Endothelial cell of umbilical vein (primary cell): ENCODE measurements at regions not wholly inside any gene's neighbourhood (a gene's known extent, or its start where the extent isn't known, plus 50 kb on each side); places are given as distances from the start of the nearest gene placed in this dataset.

Experiments
- BruUV-seq: library from RNA; stranded (reverse); fragments of 400-500 nt; replicated peaks from 2 replicates; lab custom pipeline; 2021; lab: Mats Ljungman, UMichigan
- CTCF ChIA-PET: fragments of 300-600, 350-600 bp; sonication (Branson Sonifier 250); formaldehyde crosslinking; loops from one replicate; lab custom pipeline; 2021; ENCODE audit warnings: antibody characterized with exemption, inconsistent platforms; lab: Charles Lee
- POLR2A ChIA-PET: fragments of 300-600, 350-600 bp; sonication (Branson Sonifier 250); formaldehyde crosslinking; loops from one replicate; lab custom pipeline; 2021; ENCODE audit warnings: antibody characterized with exemption, inconsistent platforms; lab: Charles Lee
- DNase-seq: peaks from one replicate; pipeline ENCODE4 v3.0.0-alpha.2; 2011; ENCODE audit warnings: low read depth, low spot score
- FAIRE-seq: peaks from 2 replicates; lab custom pipeline; 2011; peaks lifted over from hg19 to GRCh38; lab: Jason Lieb, UNC
- H2AFZ ChIP-seq: 2 replicates; pipeline ENCODE4 v1.6.0; 2012; ENCODE audit warnings: low read depth, low read length, control low read depth, inconsistent platforms
- H3K27ac ChIP-seq: 2 replicates; pipeline ENCODE4 v1.5.1; 2011; ENCODE audit warnings: low read depth, mild to moderate bottlenecking, control low read depth, low read length, moderate library complexity; ENCODE audit not compliant: insufficient read depth
- H3K27me3 ChIP-seq, 2 experiments: 2 replicates each; pipeline versions ENCODE4 v1.6.0 to v1.6.1; 2011; ENCODE audit warnings: low read length in 2 of 2, mixed read lengths in 1 of 2; ENCODE audit not compliant: control insufficient read depth in 2 of 2, insufficient read depth in 2 of 2
- H3K36me3 ChIP-seq, 2 experiments: 2 replicates in 1 of 2; 3 replicates in 1 of 2; pipeline ENCODE4 v1.5.1; 2011; ENCODE audit warnings: low read length in 2 of 2, mild to moderate bottlenecking in 1 of 2, moderate library complexity in 1 of 2; ENCODE audit not compliant: control insufficient read depth in 2 of 2, insufficient read depth in 2 of 2; ENCODE audit errors: extremely low read depth in 1 of 2
- H3K4me1 ChIP-seq: 3 replicates; pipeline ENCODE4 v1.5.1; 2011; ENCODE audit warnings: mild to moderate bottlenecking, low read length; ENCODE audit not compliant: control insufficient read depth, insufficient read depth; ENCODE audit errors: extremely low read depth
- H3K4me2 ChIP-seq: 2 replicates; pipeline ENCODE4 v1.6.1; 2011; ENCODE audit warnings: low read length, control low read depth, mixed read lengths; ENCODE audit not compliant: insufficient read depth
- H3K4me3 ChIP-seq, 3 experiments: fragments of 200-600 bp in 1 of 3; sonication (generic), shearing (Covaris generic) in 1 of 3; replicated peaks in 1 of 3; 2 replicates each; pipeline ENCODE4 v1.5.1; 2011 to 2016; ENCODE audit warnings: control low read depth in 3 of 3, low read length in 3 of 3, mild to moderate bottlenecking in 2 of 3, inconsistent platforms in 1 of 3, low read depth in 1 of 3, moderate library complexity in 1 of 3; ENCODE audit not compliant: insufficient read depth in 1 of 3
- H3K79me2 ChIP-seq: 2 replicates; pipeline ENCODE4 v1.6.0; 2012; ENCODE audit warnings: low read length, inconsistent platforms; ENCODE audit not compliant: control insufficient read depth, insufficient read depth
- H3K9ac ChIP-seq: replicated peaks from 2 replicates; pipeline ENCODE3; 2011; ENCODE audit warnings: low read length, control low read depth; ENCODE audit not compliant: insufficient read depth; ENCODE audit errors: extremely low read depth
- H3K9me1 ChIP-seq: replicated peaks from 3 replicates; pipeline ENCODE4 v1.6.0; 2011; ENCODE audit warnings: mild to moderate bottlenecking, low read length; ENCODE audit not compliant: control insufficient read depth, insufficient read depth; ENCODE audit errors: extremely low read depth
- H3K9me3 ChIP-seq: replicated peaks from 2 replicates; pipeline ENCODE4 v1.5.1; 2012; ENCODE audit warnings: low read length, inconsistent platforms; ENCODE audit not compliant: control insufficient read depth, insufficient read depth
- H4K20me1 ChIP-seq: replicated peaks from 2 replicates; pipeline ENCODE3; 2011; ENCODE audit warnings: mild to moderate bottlenecking, low read length; ENCODE audit not compliant: control insufficient read depth, insufficient read depth; ENCODE audit errors: extremely low read depth
- EZH2 ChIP-seq: IDR thresholded peaks from 2 replicates; pipeline ENCODE4 v1.6.1; 2012; ENCODE audit warnings: borderline replicate concordance, low read depth, mild to moderate bottlenecking, moderate library complexity, low read length, inconsistent platforms; ENCODE audit not compliant: severe bottlenecking
- FOS ChIP-seq: IDR thresholded peaks from 2 replicates; pipeline ENCODE4 v1.6.1; 2011; ENCODE audit warnings: mild to moderate bottlenecking, low read length, moderate library complexity, borderline replicate concordance; ENCODE audit not compliant: insufficient read depth
- GATA2 ChIP-seq: IDR thresholded peaks from 2 replicates; pipeline ENCODE4 v1.7.0; 2011; ENCODE audit warnings: low read depth, mild to moderate bottlenecking, moderate library complexity, mixed read lengths, low read length; ENCODE audit not compliant: insufficient read length, insufficient read depth
- JUN ChIP-seq: IDR thresholded peaks from 2 replicates; pipeline ENCODE4 v1.6.1; 2011; ENCODE audit warnings: borderline replicate concordance, low read depth; ENCODE audit not compliant: insufficient read length, insufficient read depth
- MYC ChIP-seq: IDR thresholded peaks from one replicate; pipeline ENCODE4 v1.6.1; 2011; ENCODE audit warnings: mild to moderate bottlenecking, low read depth, low read length
- POLR2A ChIP-seq: IDR thresholded peaks from 2 replicates; pipeline ENCODE4 v1.6.1; 2012; ENCODE audit warnings: low read depth, mild to moderate bottlenecking, control low read depth, low read length
- POLR2AphosphoS5 ChIP-seq: IDR thresholded peaks from 2 replicates; pipeline ENCODE4 v1.6.1; 2012; ENCODE audit warnings: low read depth, mild to moderate bottlenecking, control low read depth, low read length, moderate library complexity; ENCODE audit not compliant: insufficient read depth
- dilution Hi-C: fragments of 300-500 bp; cut with MboI; formaldehyde crosslinking; loops from one replicate; pipeline ENCODE4 v1.15.0; 2019; ENCODE audit warnings: low sequenced_read_pairs; ENCODE audit not compliant: extremely low pct_ligation_motif_present
- intact Hi-C: fragments of 100-400 bp; cut with micrococcal nuclease; formaldehyde crosslinking; loops from one replicate; pipeline ENCODE4 v1.10.0; 2022
- TF ChIP-seq, protein P1 (sequence below), 2 donors: IDR thresholded peaks; 1 replicate in 1 of 2; 2 replicates in 1 of 2; pipeline ENCODE4 v1.5.1; 2011; ENCODE audit warnings: low read length in 2 of 2, mild to moderate bottlenecking in 2 of 2, moderate library complexity in 2 of 2, control low read depth in 1 of 2, inconsistent platforms in 1 of 2, low read depth in 1 of 2; ENCODE audit not compliant: insufficient read depth in 1 of 2; ENCODE audit errors: extremely low read depth in 1 of 2
- TF ChIP-seq, protein P2 (sequence below): IDR thresholded peaks from 2 replicates; pipeline ENCODE4 v1.6.1; 2011; ENCODE audit not compliant: insufficient read depth, insufficient read length

DNA sequence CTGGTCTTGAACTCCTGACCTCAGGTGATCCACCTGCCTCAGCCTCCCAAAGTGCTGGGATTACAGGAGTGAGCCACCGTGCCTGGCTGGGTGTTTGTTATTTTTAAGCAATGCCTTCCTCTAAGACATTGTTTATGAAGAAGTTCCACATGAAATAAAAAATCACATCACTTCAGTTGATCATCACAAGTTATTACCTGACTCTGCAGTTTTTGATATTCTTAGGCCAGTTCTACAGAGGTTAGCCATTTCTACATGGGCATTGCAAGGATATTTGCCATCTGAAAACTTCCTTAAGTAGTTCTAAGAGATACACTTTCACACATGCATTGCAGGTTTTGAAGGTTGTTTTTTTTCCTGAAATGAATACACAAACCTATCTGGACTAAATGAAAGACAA lies 82.1 kb downstream of the PYDC2 start:
- Histone ChIP-seq H3K4me1 (no peaks in the 10 kb centered on the region), H3K9ac (no peak overlapping the region), H3K4me3 (no peak overlapping the region), H3K79me2 (no peaks in the 10 kb centered on the region), H3K27me3 (no peaks in the 10 kb centered on the region), H3K9me1 (no peaks in the 10 kb centered on the region), H4K20me1 (no peaks in the 10 kb centered on the region), H3K36me3 (no peaks in the 10 kb centered on the region), H3K4me2 (no peak overlapping the region), H3K9me3 (no peaks in the 10 kb centered on the region), H3K27ac (no peak overlapping the region), H2AFZ (no peak overlapping the region)
- FAIRE-seq (no peak), DNase-seq (no peak)
- no TSS peak for BruUV-seq
- TF ChIP-seq, protein P1, sequence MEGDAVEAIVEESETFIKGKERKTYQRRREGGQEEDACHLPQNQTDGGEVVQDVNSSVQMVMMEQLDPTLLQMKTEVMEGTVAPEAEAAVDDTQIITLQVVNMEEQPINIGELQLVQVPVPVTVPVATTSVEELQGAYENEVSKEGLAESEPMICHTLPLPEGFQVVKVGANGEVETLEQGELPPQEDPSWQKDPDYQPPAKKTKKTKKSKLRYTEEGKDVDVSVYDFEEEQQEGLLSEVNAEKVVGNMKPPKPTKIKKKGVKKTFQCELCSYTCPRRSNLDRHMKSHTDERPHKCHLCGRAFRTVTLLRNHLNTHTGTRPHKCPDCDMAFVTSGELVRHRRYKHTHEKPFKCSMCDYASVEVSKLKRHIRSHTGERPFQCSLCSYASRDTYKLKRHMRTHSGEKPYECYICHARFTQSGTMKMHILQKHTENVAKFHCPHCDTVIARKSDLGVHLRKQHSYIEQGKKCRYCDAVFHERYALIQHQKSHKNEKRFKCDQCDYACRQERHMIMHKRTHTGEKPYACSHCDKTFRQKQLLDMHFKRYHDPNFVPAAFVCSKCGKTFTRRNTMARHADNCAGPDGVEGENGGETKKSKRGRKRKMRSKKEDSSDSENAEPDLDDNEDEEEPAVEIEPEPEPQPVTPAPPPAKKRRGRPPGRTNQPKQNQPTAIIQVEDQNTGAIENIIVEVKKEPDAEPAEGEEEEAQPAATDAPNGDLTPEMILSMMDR (IDR thresholded peaks at IDR 0.05; ENCODE audit: extremely low read depth in 1 of 2, insufficient read depth in 1 of 2, low read depth in 1 of 2, low read length in 2 of 2) = no peak
- TF ChIP-seq POLR2AphosphoS5 (no peak), GATA2 (no peak), POLR2A (no peak), EZH2 (no peak), FOS (no peak), MYC (no peak), JUN (no peak)
- TF ChIP-seq, protein P2, sequence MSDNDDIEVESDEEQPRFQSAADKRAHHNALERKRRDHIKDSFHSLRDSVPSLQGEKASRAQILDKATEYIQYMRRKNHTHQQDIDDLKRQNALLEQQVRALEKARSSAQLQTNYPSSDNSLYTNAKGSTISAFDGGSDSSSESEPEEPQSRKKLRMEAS = no peak
- dilution Hi-C loops (no loop called here), intact Hi-C loops (no loop called here)
- CTCF ChIA-PET = no interaction called here
- POLR2A ChIA-PET = no interaction called here
